ENCODE measurements at regions not wholly inside any gene's neighbourhood (a gene's known extent, or its start where the extent isn't known, plus 50 kb on each side); places are given as distances from the start of the nearest gene placed in this dataset.

DNA sequence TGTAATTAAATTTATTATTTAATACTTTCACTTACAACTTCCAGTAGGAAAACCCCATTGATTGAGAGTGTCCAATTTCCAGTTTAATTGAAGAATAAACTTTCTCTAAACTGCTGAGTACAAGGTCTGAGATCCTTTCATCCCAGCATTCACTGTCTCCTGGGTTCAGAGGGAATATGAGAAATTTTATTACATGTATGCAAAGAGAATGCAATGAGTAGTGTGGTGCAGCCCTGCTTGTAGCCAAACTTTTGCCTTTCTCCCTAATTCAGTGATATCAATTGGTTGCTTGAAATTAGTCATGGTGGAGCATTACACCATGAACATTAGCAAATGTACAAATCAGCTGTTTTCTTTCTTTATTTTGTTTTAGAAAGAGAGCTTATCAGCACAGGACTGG lies 780.6 kb upstream of the MDGA2 start:
- Histone ChIP-seq H3K27me3 (ENCODE audit: control insufficient read depth in 4 of 4, insufficient read depth in 4 of 4, low read length in 3 of 4) (no peaks in the 10 kb centered on the region), H3K4me1 (ENCODE audit: control insufficient read depth in 4 of 4, insufficient read depth in 4 of 4, low read length in 3 of 4) (no peaks in the 10 kb centered on the region), H3K36me3 (ENCODE audit: control insufficient read depth in 4 of 4, insufficient read depth in 3 of 4, low read depth in 1 of 4, low read length in 3 of 4) (no peaks in the 10 kb centered on the region), H3K27ac (ENCODE audit: low read depth in 1 of 2, low read length in 2 of 2) (no peak overlapping the region), H3K4me3 (ENCODE audit: low read depth in 1 of 3, low read length in 3 of 3) (no peak overlapping the region), H3K9me3 (ENCODE audit: control insufficient read depth in 4 of 4, low read length in 3 of 4) (no peaks in the 10 kb centered on the region), H3K9ac (ENCODE audit: low read depth in 1 of 2, low read length in 2 of 2) (no peak overlapping the region)
- no peak for DNase-seq (ENCODE audit: low spot score)
- no peak for TF ChIP-seq MAX (IDR thresholded peaks at IDR 0.05)
- no peak for TF ChIP-seq EGR1 (IDR thresholded peaks at IDR 0.05; ENCODE audit: low read depth in 2 of 2)
- no peak for TF ChIP-seq NR2F2 (IDR thresholded peaks at IDR 0.05)
- TF ChIP-seq RXRA (IDR thresholded peaks at IDR 0.05), result no peak
- TF ChIP-seq TAF1 (conservative IDR thresholded peaks at IDR 0.05), result no peak
- TF ChIP-seq HNF4G (IDR thresholded peaks at IDR 0.05), result no peak
- TF ChIP-seq HNF4A (conservative IDR thresholded peaks at IDR 0.05), result no peak
- TF ChIP-seq GABPA (IDR thresholded peaks at IDR 0.05 in 1 of 2, conservative IDR thresholded peaks at IDR 0.05 in 1 of 2), result no peak
- TF ChIP-seq, protein P1, sequence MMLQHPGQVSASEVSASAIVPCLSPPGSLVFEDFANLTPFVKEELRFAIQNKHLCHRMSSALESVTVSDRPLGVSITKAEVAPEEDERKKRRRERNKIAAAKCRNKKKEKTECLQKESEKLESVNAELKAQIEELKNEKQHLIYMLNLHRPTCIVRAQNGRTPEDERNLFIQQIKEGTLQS (IDR thresholded peaks at IDR 0.05), result no peak
- TF ChIP-seq JUND (IDR thresholded peaks at IDR 0.05), result no peak
- TF ChIP-seq RAD21 (IDR thresholded peaks at IDR 0.05), result no peak
- TF ChIP-seq YY1 (IDR thresholded peaks at IDR 0.05), result no peak
- no peak for TF ChIP-seq CTCF (IDR thresholded peaks at IDR 0.05; ENCODE audit: low read depth, low read length, missing input control)
- TF ChIP-seq SP1 (IDR thresholded peaks at IDR 0.05), result no peak
- no peak for TF ChIP-seq FOXA1 (IDR thresholded peaks at IDR 0.05)
- no peak for TF ChIP-seq FOXA2 (IDR thresholded peaks at IDR 0.05)
- TF ChIP-seq, protein P2, sequence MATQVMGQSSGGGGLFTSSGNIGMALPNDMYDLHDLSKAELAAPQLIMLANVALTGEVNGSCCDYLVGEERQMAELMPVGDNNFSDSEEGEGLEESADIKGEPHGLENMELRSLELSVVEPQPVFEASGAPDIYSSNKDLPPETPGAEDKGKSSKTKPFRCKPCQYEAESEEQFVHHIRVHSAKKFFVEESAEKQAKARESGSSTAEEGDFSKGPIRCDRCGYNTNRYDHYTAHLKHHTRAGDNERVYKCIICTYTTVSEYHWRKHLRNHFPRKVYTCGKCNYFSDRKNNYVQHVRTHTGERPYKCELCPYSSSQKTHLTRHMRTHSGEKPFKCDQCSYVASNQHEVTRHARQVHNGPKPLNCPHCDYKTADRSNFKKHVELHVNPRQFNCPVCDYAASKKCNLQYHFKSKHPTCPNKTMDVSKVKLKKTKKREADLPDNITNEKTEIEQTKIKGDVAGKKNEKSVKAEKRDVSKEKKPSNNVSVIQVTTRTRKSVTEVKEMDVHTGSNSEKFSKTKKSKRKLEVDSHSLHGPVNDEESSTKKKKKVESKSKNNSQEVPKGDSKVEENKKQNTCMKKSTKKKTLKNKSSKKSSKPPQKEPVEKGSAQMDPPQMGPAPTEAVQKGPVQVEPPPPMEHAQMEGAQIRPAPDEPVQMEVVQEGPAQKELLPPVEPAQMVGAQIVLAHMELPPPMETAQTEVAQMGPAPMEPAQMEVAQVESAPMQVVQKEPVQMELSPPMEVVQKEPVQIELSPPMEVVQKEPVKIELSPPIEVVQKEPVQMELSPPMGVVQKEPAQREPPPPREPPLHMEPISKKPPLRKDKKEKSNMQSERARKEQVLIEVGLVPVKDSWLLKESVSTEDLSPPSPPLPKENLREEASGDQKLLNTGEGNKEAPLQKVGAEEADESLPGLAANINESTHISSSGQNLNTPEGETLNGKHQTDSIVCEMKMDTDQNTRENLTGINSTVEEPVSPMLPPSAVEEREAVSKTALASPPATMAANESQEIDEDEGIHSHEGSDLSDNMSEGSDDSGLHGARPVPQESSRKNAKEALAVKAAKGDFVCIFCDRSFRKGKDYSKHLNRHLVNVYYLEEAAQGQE (IDR thresholded peaks at IDR 0.05), result no peak
- TF ChIP-seq, protein P3, sequence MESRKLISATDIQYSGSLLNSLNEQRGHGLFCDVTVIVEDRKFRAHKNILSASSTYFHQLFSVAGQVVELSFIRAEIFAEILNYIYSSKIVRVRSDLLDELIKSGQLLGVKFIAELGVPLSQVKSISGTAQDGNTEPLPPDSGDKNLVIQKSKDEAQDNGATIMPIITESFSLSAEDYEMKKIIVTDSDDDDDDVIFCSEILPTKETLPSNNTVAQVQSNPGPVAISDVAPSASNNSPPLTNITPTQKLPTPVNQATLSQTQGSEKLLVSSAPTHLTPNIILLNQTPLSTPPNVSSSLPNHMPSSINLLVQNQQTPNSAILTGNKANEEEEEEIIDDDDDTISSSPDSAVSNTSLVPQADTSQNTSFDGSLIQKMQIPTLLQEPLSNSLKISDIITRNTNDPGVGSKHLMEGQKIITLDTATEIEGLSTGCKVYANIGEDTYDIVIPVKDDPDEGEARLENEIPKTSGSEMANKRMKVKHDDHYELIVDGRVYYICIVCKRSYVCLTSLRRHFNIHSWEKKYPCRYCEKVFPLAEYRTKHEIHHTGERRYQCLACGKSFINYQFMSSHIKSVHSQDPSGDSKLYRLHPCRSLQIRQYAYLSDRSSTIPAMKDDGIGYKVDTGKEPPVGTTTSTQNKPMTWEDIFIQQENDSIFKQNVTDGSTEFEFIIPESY (IDR thresholded peaks at IDR 0.05), result no peak
